Hepatocyte (in vitro differentiated cells): ENCODE measurements at regions not wholly inside any gene's neighbourhood (a gene's known extent, or its start where the extent isn't known, plus 50 kb on each side); places are given as distances from the start of the nearest gene placed in this dataset.

Experiments used
- DNase-seq: peaks from one replicate; pipeline ENCODE4 v3.0.0-alpha.2; 2016; ENCODE audit warnings: low spot score
- H2AFZ ChIP-seq: fragments of 200-600 bp; sonication (generic); 2 replicates; pipeline ENCODE4 v1.6.0; 2016; ENCODE audit warnings: antibody characterized with exemption, mild to moderate bottlenecking
- H3K27ac ChIP-seq: fragments of 200-600 bp; sonication (generic); 2 replicates; pipeline ENCODE4 v1.5.1; 2016; ENCODE audit warnings: mild to moderate bottlenecking
- H3K27me3 ChIP-seq: fragments of 200-600 bp; sonication (generic); 2 replicates; pipeline ENCODE4 v1.6.1; 2016
- H3K36me3 ChIP-seq: fragments of 200-600 bp; sonication (generic); replicated peaks from 2 replicates; pipeline ENCODE4 v1.5.1; 2016; ENCODE audit warnings: low read depth; ENCODE audit not compliant: insufficient read depth
- H3K4me1 ChIP-seq: fragments of 200-600 bp; sonication (generic); 2 replicates; pipeline ENCODE4 v1.5.1; 2016; ENCODE audit warnings: mild to moderate bottlenecking, moderate library complexity; ENCODE audit not compliant: insufficient read depth
- H3K4me2 ChIP-seq: fragments of 200-600 bp; sonication (generic); 2 replicates; pipeline ENCODE4 v1.6.0; 2016
- H3K4me3 ChIP-seq: fragments of 200-600 bp; sonication (generic); 2 replicates; pipeline ENCODE4 v1.5.1; 2016; ENCODE audit warnings: mild to moderate bottlenecking
- H3K79me2 ChIP-seq: fragments of 200-600 bp; sonication (generic); 2 replicates; pipeline ENCODE4 v1.6.0; 2017; ENCODE audit warnings: mild to moderate bottlenecking
- H3K9me2 ChIP-seq: fragments of 200-600 bp; sonication (generic); replicated peaks from 2 replicates; pipeline ENCODE4 v1.6.0; 2017; ENCODE audit warnings: mild to moderate bottlenecking; ENCODE audit not compliant: insufficient read depth
- H3K9me3 ChIP-seq: fragments of 200-600 bp; sonication (generic); 2 replicates; pipeline ENCODE4 v1.5.1; 2016; ENCODE audit warnings: low read depth, mild to moderate bottlenecking
- H4K20me1 ChIP-seq: fragments of 200-600 bp; sonication (generic); 2 replicates; pipeline ENCODE4 v1.6.0; 2016; ENCODE audit warnings: mild to moderate bottlenecking; ENCODE audit not compliant: insufficient read depth, poor library complexity, severe bottlenecking
- CTCF ChIP-seq: fragments of 200-600 bp; sonication (generic); IDR thresholded peaks from 2 replicates; pipeline ENCODE4 v1.5.1; 2016; ENCODE audit warnings: antibody characterized with exemption, mild to moderate bottlenecking; ENCODE audit not compliant: poor library complexity
- EZH2 ChIP-seq: fragments of 200-600 bp; sonication (generic); IDR thresholded peaks from 2 replicates; pipeline ENCODE4 v1.6.1; 2016; ENCODE audit warnings: antibody characterized with exemption, mild to moderate bottlenecking, borderline replicate concordance
- EZH2phosphoT487 ChIP-seq: fragments of 200-600 bp; sonication (generic); IDR thresholded peaks from one replicate; pipeline ENCODE4 v1.6.1; 2018; ENCODE audit warnings: antibody characterized with exemption, mild to moderate bottlenecking, low read depth, moderate library complexity; ENCODE audit not compliant: unreplicated experiment, severe bottlenecking
- WGBS: methylation state at CpG from one replicate; pipeline ENCODE4 v1.1.6; 2016; ENCODE audit warnings: low lambda C conversion rate; ENCODE audit errors: missing lambda C conversion rate; 5-methylcytosine and 5-hydroxymethylcytosine counted together

- no peak overlapping the region for H3K27ac ChIP-seq
- 82% methylated on average over 3 of the region's 3 CpGs for WGBS
- no peaks in the 10 kb centered on the region for H3K79me2 ChIP-seq
- H3K4me3 ChIP-seq: no peak overlapping the region
- H3K4me2 ChIP-seq: no peak overlapping the region
- H3K36me3 ChIP-seq: no peaks in the 10 kb centered on the region
- H3K4me1 ChIP-seq: no peaks in the 10 kb centered on the region
- no peaks in the 10 kb centered on the region for H3K27me3 ChIP-seq
- H3K9me3 ChIP-seq: no peaks in the 10 kb centered on the region
- no peaks in the 10 kb centered on the region for H3K9me2 ChIP-seq
- H4K20me1 ChIP-seq: no peaks in the 10 kb centered on the region
- no peak for DNase-seq
- TF ChIP-seq EZH2phosphoT487 (no peak), CTCF (no peak), EZH2 (no peak)
- no peak overlapping the region for H2AFZ ChIP-seq
These were observed 373.3 kb downstream of the TTLL7 start for GRCh38 chr1:83625646-83626045.

- Histone ChIP-seq H3K36me3 (no peaks in the 10 kb centered on the region), H3K79me2 (no peaks in the 10 kb centered on the region), H3K27me3 (no peaks in the 10 kb centered on the region), H3K9me3 (no peaks in the 10 kb centered on the region), H3K4me1 (no peaks in the 10 kb centered on the region), H3K9me2 (no peaks in the 10 kb centered on the region), H3K4me2 (no peak overlapping the region), H4K20me1 (no peaks in the 10 kb centered on the region), H2AFZ (no peak overlapping the region), H3K4me3 (no peak overlapping the region), H3K27ac (no peak overlapping the region)
- 84% methylated on average over 4 of the region's 4 CpGs for WGBS
- no peak for TF ChIP-seq EZH2
- no peak for TF ChIP-seq CTCF
- TF ChIP-seq EZH2phosphoT487: no peak
- DNase-seq: no peak
These were observed 378.9 kb downstream of the TTLL7 start for GRCh38 chr1:83620016-83620415.

- WGBS: 41% methylated on average over 2 of the region's 2 CpGs
- Histone ChIP-seq H3K79me2 (no peaks in the 10 kb centered on the region), H4K20me1 (no peaks in the 10 kb centered on the region), H3K9me2 (no peaks in the 10 kb centered on the region), H3K27me3 (no peaks in the 10 kb centered on the region), H3K4me2 (no peak overlapping the region), H3K36me3 (no peaks in the 10 kb centered on the region), H3K4me1 (no peaks in the 10 kb centered on the region), H2AFZ (no peak overlapping the region), H3K27ac (no peak overlapping the region), H3K4me3 (no peak overlapping the region), H3K9me3 (no peaks in the 10 kb centered on the region)
- no peak for TF ChIP-seq CTCF
- TF ChIP-seq EZH2phosphoT487: no peak
- no peak for TF ChIP-seq EZH2
- DNase-seq: no peak
These were observed 379.6 kb downstream of the TTLL7 start for GRCh38 chr1:83619170-83619896.
